PC-9 (cell line): ENCODE measurements at regions not wholly inside any gene's neighbourhood (a gene's known extent, or its start where the extent isn't known, plus 50 kb on each side); places are given as distances from the start of the nearest gene placed in this dataset.
A peak's percentile ranks its signal among the peaks of the same experiment; 100 is the strongest.

ENCODE experiments used
- BruUV-seq: library from RNA; stranded (reverse); fragments of 400-500 nt; replicated peaks from 2 replicates; lab custom pipeline; 2021; lab: Mats Ljungman, UMichigan
- CTCF ChIA-PET: fragments of 300-600 bp; sonication (Branson Sonifier 250); formaldehyde crosslinking; loops from one replicate; lab custom pipeline; 2022; ENCODE audit warnings: antibody characterized with exemption; lab: Charles Lee
- POLR2A ChIA-PET: fragments of 300-600 bp; sonication (Branson Sonifier 250); formaldehyde crosslinking; loops from one replicate; lab custom pipeline; 2022; ENCODE audit warnings: antibody characterized with exemption; ENCODE audit not compliant: unreplicated experiment; lab: Charles Lee
- DNase-seq, 2 experiments: peaks; one replicate each; pipeline versions ENCODE4 v3.0.0 to v3.0.0-alpha.2; 2015 to 2022; ENCODE audit warnings: mixed read lengths in 1 of 2
- H2AFZ ChIP-seq: fragments of 200-600 bp; sonication (generic); 2 replicates; pipeline ENCODE4 v1.8.1; 2017; ENCODE audit warnings: antibody characterized with exemption
- H3F3A ChIP-seq: fragments of 200-600 bp; sonication (generic); 2 replicates; pipeline ENCODE4 v1.8.1; 2017; ENCODE audit warnings: antibody characterized with exemption, mild to moderate bottlenecking, low read depth; ENCODE audit not compliant: insufficient read depth
- H3K27ac ChIP-seq: fragments of 200-600 bp; sonication (generic); 2 replicates; pipeline ENCODE4 v1.6.1; 2016; ENCODE audit warnings: mixed run types
- H3K27me3 ChIP-seq: fragments of 200-600 bp; sonication (generic); 2 replicates; pipeline ENCODE4 v1.6.1; 2016; ENCODE audit warnings: low read depth, mixed run types; ENCODE audit not compliant: insufficient read depth
- H3K36me3 ChIP-seq: fragments of 200-600 bp; sonication (generic); 2 replicates; pipeline ENCODE4 v1.6.1; 2016; ENCODE audit warnings: low read depth, mixed run types
- H3K4me1 ChIP-seq: fragments of 200-600 bp; sonication (generic); replicated peaks from 2 replicates; pipeline ENCODE4 v1.6.1; 2016; ENCODE audit warnings: mixed run types; ENCODE audit not compliant: insufficient read depth
- H3K4me2 ChIP-seq: fragments of 200-600 bp; sonication (generic); 2 replicates; pipeline ENCODE4 v1.6.1; 2017; ENCODE audit warnings: mixed run types
- H3K4me3 ChIP-seq: fragments of 200-600 bp; sonication (generic); 2 replicates; pipeline ENCODE4 v1.6.1; 2016; ENCODE audit warnings: mixed run types
- H3K79me2 ChIP-seq: fragments of 200-600 bp; sonication (generic); 2 replicates; pipeline ENCODE4 v1.6.1; 2017; ENCODE audit warnings: low read depth, mixed run types
- H3K9me2 ChIP-seq: fragments of 200-600 bp; sonication (generic); 2 replicates; pipeline ENCODE4 v1.8.1; 2017; ENCODE audit warnings: mild to moderate bottlenecking; ENCODE audit not compliant: insufficient read depth
- H3K9me3 ChIP-seq: fragments of 200-600 bp; sonication (generic); 2 replicates; pipeline ENCODE4 v1.8.1; 2016; ENCODE audit warnings: low read depth; ENCODE audit not compliant: insufficient read depth
- H4K20me1 ChIP-seq: fragments of 200-600 bp; sonication (generic); 2 replicates; pipeline ENCODE4 v1.8.1; 2017; ENCODE audit not compliant: insufficient read depth
- CTCF ChIP-seq: fragments of 200-600 bp; sonication (generic); conservative IDR thresholded peaks from 2 replicates; pipeline ENCODE4 v1.6.1; 2017; ENCODE audit warnings: mixed run types, antibody characterized with exemption, mild to moderate bottlenecking, moderate library complexity
- EZH2 ChIP-seq: fragments of 200-600 bp; sonication (generic); IDR thresholded peaks from 2 replicates; pipeline ENCODE4 v1.8.0; 2017; ENCODE audit warnings: antibody characterized with exemption, low read depth
- intact Hi-C: fragments of 100-400 bp; cut with micrococcal nuclease; formaldehyde crosslinking; loops from one replicate; pipeline ENCODE4 v1.10.0; 2022; ENCODE audit not compliant: unreplicated experiment

- CTCF ChIA-PET, result no interaction called here
- peak in 1 of 2 experiments; percentile 53 for DNase-seq
- TF ChIP-seq CTCF, result no peak
- no peak for TF ChIP-seq EZH2
- Histone ChIP-seq H3K79me2 (no peaks in the 10 kb centered on the region), H3K27me3 (no peaks in the 10 kb centered on the region), H3K4me2 (no peak overlapping the region), H2AFZ (no peak overlapping the region), H3K9me2 (no peaks in the 10 kb centered on the region), H3K4me1 (peaks cover 10% of the 10 kb centered on the region), H3K27ac (no peak overlapping the region), H3K4me3 (no peak overlapping the region), H4K20me1 (no peaks in the 10 kb centered on the region), H3K36me3 (no peaks in the 10 kb centered on the region), H3F3A (no peaks in the 10 kb centered on the region), H3K9me3 (no peaks in the 10 kb centered on the region)
- BruUV-seq, result no TSS peak
- intact Hi-C loops, result no loop called here
- POLR2A ChIA-PET, result no interaction called here
These were observed 523.5 kb upstream of the ZNF608 start for GRCh38 chr5:125269926-125270325.

GRCh38 chr5:125272357-125272756 lies 525.9 kb upstream of the ZNF608 start:
- ChIA-PET CTCF (no interaction called here), POLR2A (no interaction called here)
- peaks cover 16% of the 10 kb centered on the region for H3K4me1 ChIP-seq
- BruUV-seq, result no TSS peak
- DNase-seq, result no peak
- peaks cover 5% of the 10 kb centered on the region; the same call in 1 of the 2 replicates for H3F3A ChIP-seq
- no peak overlapping the region for H3K27ac ChIP-seq
- intact Hi-C loops, result no loop called here
- H3K79me2 ChIP-seq, result no peaks in the 10 kb centered on the region
- H3K36me3 ChIP-seq, result no peaks in the 10 kb centered on the region
- H3K4me3 ChIP-seq, result no peak overlapping the region
- H3K9me2 ChIP-seq, result no peaks in the 10 kb centered on the region
- no peaks in the 10 kb centered on the region for H4K20me1 ChIP-seq
- no peaks in the 10 kb centered on the region for H3K27me3 ChIP-seq
- TF ChIP-seq CTCF (no peak), EZH2 (no peak)
- H3K4me2 ChIP-seq, result no peak overlapping the region
- no peaks in the 10 kb centered on the region for H3K9me3 ChIP-seq
- no peak overlapping the region for H2AFZ ChIP-seq

- Histone ChIP-seq H3K27me3 (no peaks in the 10 kb centered on the region), H2AFZ (no peak overlapping the region), H3F3A (peaks cover 6% of the 10 kb centered on the region; the same call in 1 of the 2 replicates), H4K20me1 (no peaks in the 10 kb centered on the region), H3K4me2 (no peak overlapping the region), H3K4me1 (peaks cover 22% of the 10 kb centered on the region), H3K36me3 (no peaks in the 10 kb centered on the region), H3K4me3 (no peak overlapping the region), H3K9me2 (no peaks in the 10 kb centered on the region), H3K27ac (no peak overlapping the region), H3K9me3 (peaks cover 6% of the 10 kb centered on the region; the same call in 1 of the 2 replicates), H3K79me2 (no peaks in the 10 kb centered on the region)
- CTCF ChIA-PET, result no interaction called here
- TF ChIP-seq CTCF (no peak), EZH2 (no peak)
- POLR2A ChIA-PET, result no interaction called here
- no peak for DNase-seq
- BruUV-seq, result no TSS peak
- intact Hi-C loops, result no loop called here
These were observed 527.8 kb upstream of the ZNF608 start for GRCh38 chr5:125274211-125274610.
